ENCODE measurements at regions not wholly inside any gene's neighbourhood (a gene's known extent, or its start where the extent isn't known, plus 50 kb on each side); places are given as distances from the start of the nearest gene placed in this dataset.

DNA sequence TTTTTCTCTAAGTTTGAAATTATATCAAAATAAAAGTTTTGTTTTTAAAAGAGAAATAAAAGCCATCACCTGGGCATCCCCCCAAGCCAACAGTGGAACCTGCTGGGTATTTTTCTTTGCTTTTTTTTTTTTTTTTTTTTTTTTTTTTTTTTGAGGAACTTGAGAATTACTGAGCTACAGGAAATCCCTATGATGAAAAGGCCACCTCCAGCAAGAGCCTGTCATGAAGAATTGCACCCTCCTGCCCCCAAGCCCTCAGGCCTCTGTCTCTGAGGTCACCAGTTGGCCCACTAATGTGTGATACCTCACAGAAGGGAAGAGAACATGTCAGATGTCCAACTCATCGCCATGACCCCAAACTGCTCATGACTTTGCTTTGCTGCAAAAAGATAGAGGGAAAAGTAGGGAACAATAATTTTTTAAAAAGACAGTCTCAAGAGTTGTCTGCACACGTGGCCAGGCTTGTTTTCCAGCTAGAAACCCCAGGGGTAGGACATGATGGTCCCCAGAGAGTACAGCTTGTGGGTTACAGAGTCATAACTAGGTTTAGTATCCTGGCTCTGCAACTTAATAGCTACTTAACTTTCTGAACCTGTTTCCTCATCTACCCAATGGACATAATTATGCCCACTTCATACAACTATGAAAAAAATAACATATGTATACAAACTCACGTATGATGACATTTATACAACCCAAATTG is 124.3 kb upstream of the EGLN3 start:
- Mint-ChIP-seq H3K9me3 (peaks cover 9% of the 10 kb centered on the region), H3K36me3 (no peaks in the 10 kb centered on the region), H3K4me3 (no peak overlapping the region), H3K4me1 (ENCODE audit: unreplicated experiment) (peaks cover 4% of the 10 kb centered on the region), H3K27me3 (no peaks in the 10 kb centered on the region), H3K27ac (no peak overlapping the region)
- TF ChIP-seq, protein P1, sequence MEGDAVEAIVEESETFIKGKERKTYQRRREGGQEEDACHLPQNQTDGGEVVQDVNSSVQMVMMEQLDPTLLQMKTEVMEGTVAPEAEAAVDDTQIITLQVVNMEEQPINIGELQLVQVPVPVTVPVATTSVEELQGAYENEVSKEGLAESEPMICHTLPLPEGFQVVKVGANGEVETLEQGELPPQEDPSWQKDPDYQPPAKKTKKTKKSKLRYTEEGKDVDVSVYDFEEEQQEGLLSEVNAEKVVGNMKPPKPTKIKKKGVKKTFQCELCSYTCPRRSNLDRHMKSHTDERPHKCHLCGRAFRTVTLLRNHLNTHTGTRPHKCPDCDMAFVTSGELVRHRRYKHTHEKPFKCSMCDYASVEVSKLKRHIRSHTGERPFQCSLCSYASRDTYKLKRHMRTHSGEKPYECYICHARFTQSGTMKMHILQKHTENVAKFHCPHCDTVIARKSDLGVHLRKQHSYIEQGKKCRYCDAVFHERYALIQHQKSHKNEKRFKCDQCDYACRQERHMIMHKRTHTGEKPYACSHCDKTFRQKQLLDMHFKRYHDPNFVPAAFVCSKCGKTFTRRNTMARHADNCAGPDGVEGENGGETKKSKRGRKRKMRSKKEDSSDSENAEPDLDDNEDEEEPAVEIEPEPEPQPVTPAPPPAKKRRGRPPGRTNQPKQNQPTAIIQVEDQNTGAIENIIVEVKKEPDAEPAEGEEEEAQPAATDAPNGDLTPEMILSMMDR (conservative IDR thresholded peaks at IDR 0.05): no peak
- no peak for DNase-seq (ENCODE audit: extremely low spot score, unreplicated experiment)

DNA sequence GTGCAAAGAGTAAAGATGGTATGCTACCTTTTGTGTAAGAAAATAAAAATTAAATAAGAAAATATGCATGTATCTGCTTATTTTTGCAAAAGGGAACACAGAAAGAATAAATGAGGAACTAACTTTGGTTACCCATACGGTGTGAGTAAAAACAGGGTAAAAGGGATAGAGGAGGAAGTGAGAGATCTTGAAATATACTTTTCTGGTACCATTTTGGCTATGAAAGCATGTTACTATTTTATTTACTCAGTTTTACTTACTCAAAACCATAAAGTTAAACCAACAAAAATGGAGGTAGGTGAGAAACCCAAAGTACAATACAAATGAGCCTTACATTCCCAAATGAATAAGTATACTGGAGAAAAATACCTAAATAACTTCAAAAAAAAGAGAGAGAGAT is 122.0 kb upstream of the EGLN3 start:
- H3K27me3 Mint-ChIP-seq: no peaks in the 10 kb centered on the region
- H3K36me3 Mint-ChIP-seq: no peaks in the 10 kb centered on the region
- peaks cover 9% of the 10 kb centered on the region for H3K9me3 Mint-ChIP-seq
- no peak overlapping the region for H3K27ac Mint-ChIP-seq
- no peak for DNase-seq (ENCODE audit: extremely low spot score, unreplicated experiment)
- H3K4me1 Mint-ChIP-seq (ENCODE audit: unreplicated experiment): peaks cover 4% of the 10 kb centered on the region
- TF ChIP-seq, protein P1 (conservative IDR thresholded peaks at IDR 0.05): no peak
- H3K4me3 Mint-ChIP-seq: no peak overlapping the region

DNA sequence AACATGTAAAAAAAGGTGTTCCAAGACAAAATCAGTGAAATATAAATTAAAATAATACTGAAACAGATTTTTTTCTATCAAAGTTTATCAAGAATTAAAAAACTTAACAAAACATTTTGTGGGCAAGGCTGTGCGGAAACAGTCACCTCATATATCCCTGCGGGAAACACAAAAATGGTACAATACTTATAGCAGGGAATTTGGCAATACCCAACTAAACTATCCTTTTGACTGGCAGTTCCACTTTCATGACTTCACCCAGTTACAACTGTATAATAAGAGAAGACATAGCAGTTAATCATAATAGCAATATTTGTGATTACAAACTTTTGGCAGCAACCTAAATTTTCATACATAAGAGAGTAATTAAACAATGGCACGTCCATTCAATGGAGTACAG is 121.5 kb upstream of the EGLN3 start:
- no peak for DNase-seq (ENCODE audit: extremely low spot score, unreplicated experiment)
- Mint-ChIP-seq H3K4me3 (no peak overlapping the region), H3K4me1 (ENCODE audit: unreplicated experiment) (peaks cover 4% of the 10 kb centered on the region), H3K9me3 (peaks cover 12% of the 10 kb centered on the region), H3K27ac (no peak overlapping the region), H3K36me3 (no peaks in the 10 kb centered on the region), H3K27me3 (no peaks in the 10 kb centered on the region)
- TF ChIP-seq, protein P1 (conservative IDR thresholded peaks at IDR 0.05): no peak

DNA sequence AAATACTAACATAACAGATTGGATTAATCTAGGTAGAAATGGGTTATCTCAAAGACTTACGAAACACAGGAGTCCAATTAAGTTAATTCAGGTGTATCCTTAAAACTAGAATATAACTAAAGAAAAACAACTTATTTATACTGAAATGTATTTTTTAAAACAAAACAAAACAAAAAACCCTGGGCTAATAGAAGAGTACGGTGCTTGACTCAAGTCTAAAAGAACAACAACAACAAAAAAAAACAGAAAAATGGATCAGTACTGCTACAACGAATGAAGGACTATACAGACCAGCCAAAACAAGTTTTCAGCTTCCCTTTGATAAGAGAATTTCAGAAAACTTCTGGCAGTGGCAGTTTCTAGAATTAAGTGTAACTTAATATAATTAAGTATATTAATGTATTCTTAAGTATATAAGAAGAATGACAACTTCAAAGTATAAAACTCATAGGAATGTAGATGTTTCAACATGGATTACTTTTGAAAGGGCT is 120.1 kb upstream of the EGLN3 start:
- no peaks in the 10 kb centered on the region for H3K36me3 Mint-ChIP-seq
- no peaks in the 10 kb centered on the region for H3K27me3 Mint-ChIP-seq
- peaks cover 4% of the 10 kb centered on the region for H3K4me1 Mint-ChIP-seq (ENCODE audit: unreplicated experiment)
- peaks cover 15% of the 10 kb centered on the region for H3K9me3 Mint-ChIP-seq
- TF ChIP-seq, protein P1 (conservative IDR thresholded peaks at IDR 0.05): no peak
- no peak for DNase-seq (ENCODE audit: extremely low spot score, unreplicated experiment)
- H3K4me3 Mint-ChIP-seq: no peak overlapping the region
- no peak overlapping the region for H3K27ac Mint-ChIP-seq

DNA sequence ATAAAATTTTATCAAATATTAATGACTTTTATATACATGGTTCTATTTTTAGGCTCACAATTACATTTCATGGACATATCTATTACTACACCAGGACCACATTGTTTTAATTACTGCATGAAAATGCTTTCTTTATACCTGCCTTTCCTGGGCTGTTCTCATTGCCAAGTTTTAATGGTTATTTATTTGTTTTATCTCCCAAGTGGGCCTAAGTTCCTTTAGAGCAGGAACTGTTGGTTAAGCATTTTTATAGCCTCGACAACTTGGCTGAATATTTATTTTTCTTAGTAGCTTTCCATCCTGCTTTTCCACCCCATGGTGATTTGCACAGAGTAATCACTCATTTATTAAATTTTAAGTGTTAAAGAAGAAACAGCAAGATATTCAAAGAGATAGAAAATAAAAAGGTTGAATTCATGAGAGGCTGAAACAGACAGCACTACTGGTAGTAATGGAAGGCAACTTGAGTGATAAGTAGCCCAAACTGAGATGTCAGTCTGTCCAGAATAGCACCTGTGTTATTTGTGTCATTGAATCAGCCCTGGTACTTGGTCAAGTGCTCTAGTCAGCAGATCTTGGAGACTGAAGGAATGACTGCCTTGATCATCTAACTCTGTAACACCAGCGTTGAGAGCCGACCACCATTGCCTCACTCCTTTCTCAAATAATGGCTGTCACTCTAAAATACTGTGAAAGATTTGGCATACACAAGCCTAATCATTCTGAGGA is 119.1 kb upstream of the EGLN3 start:
- Mint-ChIP-seq H3K36me3 (no peaks in the 10 kb centered on the region), H3K9me3 (peaks cover 15% of the 10 kb centered on the region), H3K27ac (no peak overlapping the region), H3K4me1 (ENCODE audit: unreplicated experiment) (peaks cover 4% of the 10 kb centered on the region), H3K27me3 (no peaks in the 10 kb centered on the region), H3K4me3 (no peak overlapping the region)
- TF ChIP-seq, protein P1 (conservative IDR thresholded peaks at IDR 0.05): no peak
- DNase-seq (ENCODE audit: extremely low spot score, unreplicated experiment): no peak
